ENCODE measurements at regions not wholly inside any gene's neighbourhood (a gene's known extent, or its start where the extent isn't known, plus 50 kb on each side); places are given as distances from the start of the nearest gene placed in this dataset.

GRCh38 chr3:101102678-101103296, 109.6 kb upstream of the ABI3BP start:
- H3K9me3 ChIP-seq (replicated peaks in 1 of 11): peaks cover 0 to 3% (median under 1%) of the 10 kb centered on the region in 11 experiments; a peak in 5 of 22 replicates
- no peak overlapping the region for H3K9ac ChIP-seq
- TF ChIP-seq Cebpa-rat (IDR thresholded peaks at IDR 0.05): no peak
- no peak overlapping the region for H3K4me3 ChIP-seq
- no peak overlapping the region for H3K27ac ChIP-seq
- no peaks in the 10 kb centered on the region for H3K36me3 ChIP-seq
- H3K4me1 ChIP-seq: no peaks in the 10 kb centered on the region
- H3K4me2 ChIP-seq: no peak overlapping the region
- H3K27me3 ChIP-seq: no peaks in the 10 kb centered on the region
- no peaks in the 10 kb centered on the region for H4K20me1 ChIP-seq

GRCh38 chr3:101100361-101101009, 107.3 kb upstream of the ABI3BP start:
- no peak overlapping the region for H3K27ac ChIP-seq
- no peaks in the 10 kb centered on the region for H3K9me3 ChIP-seq (replicated peaks in 1 of 11)
- no peaks in the 10 kb centered on the region for H3K36me3 ChIP-seq
- H3K4me3 ChIP-seq: no peak overlapping the region
- H3K27me3 ChIP-seq: no peaks in the 10 kb centered on the region
- H3K4me1 ChIP-seq: no peaks in the 10 kb centered on the region
- no peak for TF ChIP-seq Cebpa-rat (IDR thresholded peaks at IDR 0.05)
- no peaks in the 10 kb centered on the region for H4K20me1 ChIP-seq
- no peak overlapping the region for H3K9ac ChIP-seq
- H3K4me2 ChIP-seq: no peak overlapping the region

GRCh38 chr3:101099791-101100190, 106.6 kb upstream of the ABI3BP start:
- Histone ChIP-seq H3K4me2 (no peak overlapping the region), H3K36me3 (no peaks in the 10 kb centered on the region), H3K4me1 (no peaks in the 10 kb centered on the region), H3K9ac (no peak overlapping the region), H4K20me1 (no peaks in the 10 kb centered on the region), H3K4me3 (no peak overlapping the region), H3K27me3 (no peaks in the 10 kb centered on the region), H3K27ac (no peak overlapping the region), H3K9me3 (replicated peaks in 1 of 11) (no peaks in the 10 kb centered on the region)
- no peak for TF ChIP-seq Cebpa-rat (IDR thresholded peaks at IDR 0.05)

GRCh38 chr3:101096444-101096843, 103.2 kb upstream of the ABI3BP start:
- Histone ChIP-seq H4K20me1 (no peaks in the 10 kb centered on the region), H3K4me3 (no peak overlapping the region), H3K27me3 (no peaks in the 10 kb centered on the region), H3K9me3 (replicated peaks in 1 of 11) (no peaks in the 10 kb centered on the region), H3K27ac (no peak overlapping the region), H3K4me2 (no peak overlapping the region), H3K36me3 (no peaks in the 10 kb centered on the region), H3K9ac (no peak overlapping the region), H3K4me1 (no peaks in the 10 kb centered on the region)
- TF ChIP-seq Cebpa-rat (IDR thresholded peaks at IDR 0.05): no peak

GRCh38 chr3:101095693-101096430, 102.6 kb upstream of the ABI3BP start:
- H3K4me2 ChIP-seq: no peak overlapping the region
- H3K4me1 ChIP-seq: no peaks in the 10 kb centered on the region
- no peak overlapping the region for H3K9ac ChIP-seq

GRCh38 chr3:101091489-101091888, 98.3 kb upstream of the ABI3BP start:
- no peak overlapping the region for H3K4me3 ChIP-seq
- H4K20me1 ChIP-seq: no peaks in the 10 kb centered on the region
- H3K4me2 ChIP-seq: no peak overlapping the region
- no peaks in the 10 kb centered on the region for H3K36me3 ChIP-seq
- no peaks in the 10 kb centered on the region for H3K4me1 ChIP-seq
- H3K9me3 ChIP-seq (replicated peaks in 1 of 11): no peaks in the 10 kb centered on the region
- H3K27ac ChIP-seq: no peak overlapping the region
- H3K9ac ChIP-seq: no peak overlapping the region
- TF ChIP-seq Cebpa-rat (IDR thresholded peaks at IDR 0.05): no peak
- no peaks in the 10 kb centered on the region for H3K27me3 ChIP-seq

More at GRCh38 chr3:101095693-101096430, 102.6 kb upstream of the ABI3BP start:
- Histone ChIP-seq H4K20me1 (no peaks in the 10 kb centered on the region), H3K27me3 (no peaks in the 10 kb centered on the region), H3K9me3 (replicated peaks in 1 of 11) (no peaks in the 10 kb centered on the region), H3K27ac (no peak overlapping the region), H3K4me3 (no peak overlapping the region), H3K36me3 (no peaks in the 10 kb centered on the region)
- no peak for TF ChIP-seq Cebpa-rat (IDR thresholded peaks at IDR 0.05)

GRCh38 chr3:101085752-101086151, 92.5 kb upstream of the ABI3BP start:
- peaks cover 0 to 4% (median 0%) of the 10 kb centered on the region in 11 experiments; a peak in 2 of 22 replicates for H3K9me3 ChIP-seq (replicated peaks in 1 of 11)
- no peak overlapping the region for H3K9ac ChIP-seq
- no peak overlapping the region for H3K4me2 ChIP-seq
- no peak overlapping the region for H3K4me3 ChIP-seq
- no peaks in the 10 kb centered on the region for H3K4me1 ChIP-seq
- H3K36me3 ChIP-seq: no peaks in the 10 kb centered on the region
- no peak for TF ChIP-seq Cebpa-rat (IDR thresholded peaks at IDR 0.05)
- no peaks in the 10 kb centered on the region for H4K20me1 ChIP-seq
- no peak overlapping the region for H3K27ac ChIP-seq
- H3K27me3 ChIP-seq: no peaks in the 10 kb centered on the region

GRCh38 chr3:101084404-101084803, 91.2 kb upstream of the ABI3BP start:
- Histone ChIP-seq H3K9ac (no peak overlapping the region), H3K27me3 (no peaks in the 10 kb centered on the region), H3K4me1 (no peaks in the 10 kb centered on the region), H3K4me2 (no peak overlapping the region), H3K9me3 (replicated peaks in 1 of 11) (peaks cover 0 to 4% (median 0%) of the 10 kb centered on the region in 11 experiments; a peak in 2 of 22 replicates), H3K27ac (no peak overlapping the region), H3K4me3 (no peak overlapping the region), H4K20me1 (no peaks in the 10 kb centered on the region), H3K36me3 (no peaks in the 10 kb centered on the region)
- TF ChIP-seq Cebpa-rat (IDR thresholded peaks at IDR 0.05): no peak

GRCh38 chr3:101081999-101082398, 88.8 kb upstream of the ABI3BP start:
- Histone ChIP-seq H3K4me3 (no peak overlapping the region), H3K4me2 (no peak overlapping the region), H3K36me3 (no peaks in the 10 kb centered on the region), H4K20me1 (no peaks in the 10 kb centered on the region), H3K27ac (no peak overlapping the region), H3K9ac (no peak overlapping the region), H3K4me1 (no peaks in the 10 kb centered on the region), H3K9me3 (replicated peaks in 1 of 11) (peaks cover 0 to 4% (median 0%) of the 10 kb centered on the region in 11 experiments; a peak in 2 of 22 replicates), H3K27me3 (no peaks in the 10 kb centered on the region)
- no peak for TF ChIP-seq Cebpa-rat (IDR thresholded peaks at IDR 0.05)

Data from BLaER1 treated with 17β-estradiol and CSF1 and Interleukin-3, amounts not matched to agents 10 nM and 100 nM (cell line).